ENCODE measurements at regions not wholly inside any gene's neighbourhood (a gene's known extent, or its start where the extent isn't known, plus 50 kb on each side); places are given as distances from the start of the nearest gene placed in this dataset.

DNA sequence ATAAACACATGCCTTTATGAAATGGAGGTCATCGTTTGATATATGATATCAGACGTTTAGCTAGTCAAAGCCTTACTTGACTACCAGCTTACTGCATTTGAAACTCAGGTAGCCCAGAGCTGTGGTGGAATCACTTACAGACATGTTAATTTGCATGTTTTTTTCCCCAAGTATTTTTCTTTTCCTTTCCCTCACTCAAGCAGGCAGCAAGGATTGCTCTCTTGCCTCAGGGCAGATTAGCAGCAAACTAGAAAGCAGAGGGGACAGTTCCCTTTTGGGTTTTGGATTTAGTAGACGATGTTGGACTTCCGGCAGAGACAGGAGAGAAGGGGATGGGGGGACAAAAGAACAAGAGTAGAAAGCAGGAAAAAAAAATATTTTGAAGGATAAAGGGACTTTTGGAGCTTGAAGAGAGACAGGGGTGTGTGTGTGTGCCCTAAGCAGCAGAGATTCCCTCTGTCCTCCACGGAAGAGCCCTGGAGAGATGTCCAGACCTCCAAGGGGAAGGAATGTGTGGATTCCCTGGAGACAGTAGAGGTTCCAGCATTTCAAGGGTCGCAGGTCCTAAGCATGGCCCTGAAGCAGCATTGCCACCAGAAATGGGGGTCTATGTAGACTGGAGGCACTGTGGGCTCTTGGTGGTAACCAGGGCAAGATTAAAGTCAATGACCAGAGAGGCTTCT, 86.8 kb upstream of the CADPS start:
- TF ChIP-seq EGR1 (IDR thresholded peaks at IDR 0.05; ENCODE audit: low read depth), result no peak
- TF ChIP-seq POLR2A (IDR thresholded peaks at IDR 0.05; ENCODE audit: borderline replicate concordance, extremely low read depth, insufficient read depth, insufficient read length), result no peak
- no peak for TF ChIP-seq EZH2 (IDR thresholded peaks at IDR 0.05)
- TF ChIP-seq CTCF (IDR thresholded peaks at IDR 0.05 in 2 of 3, conservative IDR thresholded peaks at IDR 0.05 in 1 of 3; ENCODE audit: borderline replicate concordance in 1 of 3, insufficient read depth in 1 of 3, low read depth in 2 of 3, low read length in 2 of 3), result no peak
